Fibroblast of skin of left biceps (primary cell): ENCODE measurements at regions not wholly inside any gene's neighbourhood (a gene's known extent, or its start where the extent isn't known, plus 50 kb on each side); places are given as distances from the start of the nearest gene placed in this dataset.

Experiments used
- DNase-seq, 2 experiments: peaks; one replicate each; pipeline ENCODE4 v3.0.0-alpha.2; 2013; ENCODE audit warnings: low read depth in 2 of 2

- DNase-seq = no peak
Observed at GRCh38 chr16:79497606-79498350, 102.8 kb downstream of the MAF start.

GRCh38 chr16:79493911-79494310 is 106.6 kb downstream of the MAF start:
- no peak for DNase-seq

GRCh38 chr16:79492036-79492435 is 108.5 kb downstream of the MAF start:
- DNase-seq = no peak

- DNase-seq = no peak
Observed at GRCh38 chr16:79485020-79485419, 115.5 kb downstream of the MAF start.

- no peak for DNase-seq
Observed at GRCh38 chr16:79484237-79484636, 116.3 kb downstream of the MAF start.

GRCh38 chr16:79483336-79483735 is 117.2 kb downstream of the MAF start:
- DNase-seq = no peak

- no peak for DNase-seq
Observed at GRCh38 chr16:79482011-79482410, 118.5 kb downstream of the MAF start.

- DNase-seq = no peak
Observed at GRCh38 chr16:79480929-79481328, 119.6 kb downstream of the MAF start.

- DNase-seq = no peak
Observed at GRCh38 chr16:79480056-79480455, 120.5 kb downstream of the MAF start.

- no peak for DNase-seq
Observed at GRCh38 chr16:79476580-79476979, 124.0 kb downstream of the MAF start.

- no peak for DNase-seq
Observed at GRCh38 chr16:79475841-79476240, 124.7 kb downstream of the MAF start.

- no peak for DNase-seq
Observed at GRCh38 chr16:79473456-79473855, 127.1 kb downstream of the MAF start.

- no peak for DNase-seq
Observed at GRCh38 chr16:79472426-79472825, 128.1 kb downstream of the MAF start.

GRCh38 chr16:79469999-79470398 is 130.5 kb downstream of the MAF start:
- DNase-seq = no peak

GRCh38 chr16:79468631-79469030 is 131.9 kb downstream of the MAF start:
- DNase-seq = no peak

GRCh38 chr16:79468121-79468552 is 132.4 kb downstream of the MAF start:
- no peak for DNase-seq

GRCh38 chr16:79466111-79466510 is 134.4 kb downstream of the MAF start:
- DNase-seq = no peak

- DNase-seq = no peak
Observed at GRCh38 chr16:79463841-79464240, 136.7 kb downstream of the MAF start.

- no peak for DNase-seq
Observed at GRCh38 chr16:79456036-79456435, 144.5 kb downstream of the MAF start.

- no peak for DNase-seq
Observed at GRCh38 chr16:79452671-79453070, 147.9 kb downstream of the MAF start.

- DNase-seq = no peak
Observed at GRCh38 chr16:79451196-79451816, 149.2 kb downstream of the MAF start.

GRCh38 chr16:79449900-79450299 is 150.6 kb downstream of the MAF start:
- no peak for DNase-seq

GRCh38 chr16:79449067-79449769 is 151.3 kb downstream of the MAF start:
- no peak for DNase-seq
